SU-DHL-6 (cell line): ENCODE measurements at regions not wholly inside any gene's neighbourhood (a gene's known extent, or its start where the extent isn't known, plus 50 kb on each side); places are given as distances from the start of the nearest gene placed in this dataset.

Experiments
- CTCF ChIP-seq: fragments of 200-600 bp; sonication (generic); IDR thresholded peaks from one replicate; pipeline ENCODE4 v1.5.1; 2017; ENCODE audit warnings: antibody characterized with exemption, mild to moderate bottlenecking, low read length, moderate library complexity; ENCODE audit not compliant: insufficient read depth, poor library complexity, severe bottlenecking
- EZH2phosphoT487 ChIP-seq: fragments of 200-600 bp; sonication (generic), shearing (Covaris generic); conservative IDR thresholded peaks from 2 replicates; pipeline ENCODE4 v1.6.1; 2018; ENCODE audit warnings: mild to moderate bottlenecking, antibody characterized with exemption, low read length, moderate library complexity, mixed read lengths

GRCh38 chr21:19123525-19123924, 719.9 kb upstream of the TMPRSS15 start:
- no peak for TF ChIP-seq CTCF
- TF ChIP-seq EZH2phosphoT487 = no peak
